Renal pelvis (tissue), 1 donor: ENCODE measurements at regions not wholly inside any gene's neighbourhood (a gene's known extent, or its start where the extent isn't known, plus 50 kb on each side); places are given as distances from the start of the nearest gene placed in this dataset.
"Not testable (repeated sequence)": the region's sequence is repeated elsewhere in the genome, so short reads cannot be mapped to it uniquely, and the experiment has no call there.

Experiments
- DNase-seq: peaks from one replicate; pipeline ENCODE4 v3.0.0-alpha.2; 2013

DNA sequence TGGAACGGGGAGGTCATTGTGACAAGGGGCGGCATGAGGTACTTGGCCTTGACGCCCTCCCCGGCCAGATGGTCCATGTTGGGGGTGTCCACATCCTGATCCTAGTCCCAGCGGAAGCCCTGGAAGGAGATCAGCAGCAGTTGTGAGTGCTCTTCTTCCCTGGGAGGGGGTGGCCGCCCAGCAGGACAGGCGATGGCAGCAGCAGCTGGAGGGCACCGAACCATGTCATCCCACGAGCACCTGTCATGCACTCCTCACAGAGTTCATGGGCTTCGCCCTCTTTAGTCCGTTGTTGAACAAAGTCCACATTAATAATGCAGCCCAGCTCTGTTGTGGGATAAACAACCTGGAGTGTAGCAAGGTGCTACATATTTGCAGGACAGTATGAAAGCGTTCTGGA lies 130.7 kb downstream of the UNC93B1 start:
- not testable (repeated sequence) for DNase-seq

DNA sequence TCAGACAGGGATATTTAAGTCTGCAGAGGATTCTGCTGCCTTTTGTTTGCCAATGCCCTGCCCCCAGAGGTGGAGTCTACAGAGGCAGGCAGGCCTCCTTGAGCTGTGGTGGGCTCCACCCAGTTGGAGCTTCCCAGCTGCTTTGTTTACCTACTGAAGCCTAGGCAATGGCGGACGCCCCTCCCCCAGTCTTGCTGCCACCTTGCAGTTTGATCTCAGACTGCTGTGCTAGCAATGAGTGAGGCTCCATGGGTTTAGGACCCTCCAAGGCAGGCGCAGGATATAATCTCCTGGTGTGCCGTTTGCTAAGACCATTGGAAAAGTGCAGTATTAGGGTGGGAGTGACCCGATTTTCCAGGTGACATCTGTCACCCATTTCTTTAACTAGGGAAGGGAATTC lies 132.7 kb downstream of the UNC93B1 start:
- not testable (repeated sequence) for DNase-seq

DNA sequence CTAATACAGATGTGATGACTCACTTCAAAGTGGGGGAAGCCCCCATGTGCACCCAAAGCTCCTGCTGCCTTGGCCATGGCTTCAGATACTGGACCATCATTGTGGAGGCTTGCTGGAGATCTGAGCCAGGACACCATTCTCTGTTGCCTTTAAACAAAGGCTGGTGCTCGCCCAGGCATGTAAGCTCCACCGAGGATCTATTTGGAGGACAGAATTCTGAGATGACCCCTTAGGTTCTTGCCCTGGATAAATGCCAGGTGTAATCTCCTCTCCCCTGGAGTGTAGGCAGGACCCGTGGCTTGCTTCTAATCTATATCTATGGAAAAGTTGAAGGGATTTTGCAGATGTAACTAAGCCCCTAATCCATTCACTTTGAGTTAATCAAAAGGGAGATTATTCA lies 141.0 kb downstream of the UNC93B1 start:
- DNase-seq = not testable (repeated sequence)

DNA sequence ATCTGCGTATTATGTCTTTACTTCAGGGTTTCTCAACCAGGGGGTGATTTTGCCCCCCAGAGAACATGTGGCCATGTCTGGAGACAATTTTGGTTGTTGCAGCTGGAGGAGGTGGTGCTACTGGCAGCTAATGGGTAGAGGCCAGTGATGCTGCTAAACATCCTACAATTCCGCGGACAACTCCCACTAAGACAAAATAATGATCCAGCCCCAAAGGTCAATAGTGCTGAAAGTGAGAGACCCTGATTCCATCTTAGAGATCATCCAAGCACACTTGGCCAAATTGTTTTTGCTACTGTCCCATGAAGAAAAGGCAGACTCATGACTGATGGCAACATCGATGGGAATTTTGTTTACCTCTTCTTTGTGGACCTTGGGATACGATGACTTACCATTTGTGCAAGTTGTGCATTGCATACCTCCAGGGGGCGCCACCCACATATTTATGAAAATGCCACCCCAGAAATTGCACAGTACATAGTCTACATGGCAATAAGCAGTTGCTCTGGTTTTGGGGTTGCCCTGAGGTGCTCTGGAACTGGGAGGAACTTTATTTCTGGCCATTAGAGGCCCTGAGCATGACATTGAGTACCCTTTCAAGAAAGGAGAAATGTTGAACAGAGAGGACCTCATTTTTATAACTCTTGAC lies 144.3 kb downstream of the UNC93B1 start:
- DNase-seq = not testable (repeated sequence)

DNA sequence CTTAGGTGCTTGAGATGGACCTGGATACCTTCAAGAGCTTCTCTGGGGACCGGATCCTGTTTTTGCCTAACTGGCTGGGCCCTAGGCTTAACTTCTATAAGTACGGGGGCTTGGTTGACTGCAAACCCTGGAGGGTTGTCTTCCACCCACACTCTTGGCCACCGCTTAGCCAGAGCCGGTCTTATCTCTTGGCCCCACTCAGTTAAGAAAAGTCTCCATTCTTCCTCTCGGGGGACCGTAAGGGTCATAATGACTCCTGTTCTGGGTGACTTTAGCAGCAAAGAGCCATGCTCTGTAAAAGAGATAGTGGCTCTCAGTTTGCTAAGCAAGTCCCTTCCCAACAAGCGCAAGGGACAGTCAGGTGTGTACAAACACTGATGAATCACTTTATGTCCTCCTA lies 153.2 kb downstream of the UNC93B1 start:
- not testable (repeated sequence) for DNase-seq

DNA sequence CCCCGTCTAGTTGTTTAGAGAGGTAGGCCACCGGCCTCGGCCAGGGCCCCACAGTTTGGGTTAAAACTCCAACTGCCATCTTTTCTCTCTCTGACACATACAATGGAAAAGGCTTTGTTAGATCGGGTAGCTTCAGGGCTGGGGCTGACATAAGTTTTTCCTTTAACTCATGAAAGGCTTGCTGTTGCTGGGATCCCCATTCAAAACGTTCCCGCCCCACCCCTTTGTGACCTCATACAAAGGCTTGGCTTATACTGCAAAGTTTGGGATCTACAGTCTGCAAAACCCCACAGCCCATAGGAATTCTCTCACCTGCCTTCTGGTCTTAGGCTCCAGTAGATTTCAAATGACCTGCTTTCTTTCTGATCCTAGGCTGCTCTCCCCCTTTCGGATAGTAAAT lies 154.1 kb downstream of the UNC93B1 start:
- not testable (repeated sequence) for DNase-seq

DNA sequence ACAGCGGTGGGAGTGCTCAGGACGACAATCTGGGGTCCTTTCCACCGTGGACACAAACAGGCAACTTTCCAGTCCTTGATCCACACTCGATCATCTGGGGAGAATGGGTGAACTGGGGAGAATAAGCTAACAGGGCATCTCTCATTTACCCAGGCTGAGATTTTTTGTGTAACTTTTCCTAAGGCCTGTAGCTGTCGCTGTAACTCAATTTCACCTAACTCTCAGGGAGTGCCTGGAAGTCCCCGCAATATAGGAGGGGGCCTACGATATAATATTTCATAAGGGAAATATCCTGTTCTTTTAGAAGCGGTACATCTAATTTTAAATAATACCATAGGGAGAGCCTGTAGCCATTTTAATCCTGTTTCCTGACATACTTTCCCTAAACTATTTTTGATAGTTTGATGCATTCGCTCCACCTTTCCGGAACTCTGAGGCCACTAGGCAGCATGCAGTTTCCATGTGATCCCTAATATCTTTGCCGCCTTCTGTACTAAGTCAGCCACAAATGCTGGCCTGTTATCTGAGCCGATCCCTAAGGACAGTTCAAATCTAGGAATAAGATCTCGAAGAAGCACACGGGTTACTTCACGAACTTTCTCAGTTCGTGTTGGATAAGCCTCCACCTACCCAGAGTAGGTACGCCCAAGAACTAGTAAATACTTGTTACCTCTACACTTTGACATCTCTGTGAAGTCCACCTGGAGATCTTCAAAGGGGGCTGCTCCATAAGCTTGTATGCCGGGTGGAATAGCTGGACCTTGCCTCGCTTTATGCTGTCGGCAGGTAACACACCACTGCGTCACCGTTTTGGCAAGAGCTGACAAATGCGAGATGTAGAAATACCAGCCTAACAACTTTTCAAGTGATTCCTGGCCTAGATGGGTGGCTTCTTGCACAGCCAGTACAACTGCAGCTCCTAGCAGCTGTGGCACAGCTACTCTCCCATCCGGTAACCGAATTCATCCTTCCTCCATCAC lies 155.7 kb downstream of the UNC93B1 start:
- DNase-seq = not testable (repeated sequence)

DNA sequence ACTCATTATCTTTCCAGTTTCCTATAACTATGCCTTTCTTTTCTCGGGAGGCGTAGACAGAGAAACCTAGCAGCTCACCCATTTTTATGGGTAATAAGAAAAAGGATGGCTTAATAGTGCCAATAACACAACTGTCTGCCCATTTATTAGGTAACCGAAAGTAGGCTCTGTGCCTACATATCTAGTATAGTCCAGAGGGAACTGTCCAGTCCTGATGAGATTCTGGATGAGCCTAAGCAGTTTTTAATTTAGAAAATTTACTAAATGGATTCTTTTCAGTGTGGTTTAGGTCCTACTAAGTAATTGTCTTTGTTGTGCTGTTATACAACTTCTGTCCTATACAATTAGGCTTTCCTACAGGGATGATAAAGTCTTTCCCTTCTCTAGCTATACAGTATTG lies 157.6 kb downstream of the UNC93B1 start:
- not testable (repeated sequence) for DNase-seq

DNA sequence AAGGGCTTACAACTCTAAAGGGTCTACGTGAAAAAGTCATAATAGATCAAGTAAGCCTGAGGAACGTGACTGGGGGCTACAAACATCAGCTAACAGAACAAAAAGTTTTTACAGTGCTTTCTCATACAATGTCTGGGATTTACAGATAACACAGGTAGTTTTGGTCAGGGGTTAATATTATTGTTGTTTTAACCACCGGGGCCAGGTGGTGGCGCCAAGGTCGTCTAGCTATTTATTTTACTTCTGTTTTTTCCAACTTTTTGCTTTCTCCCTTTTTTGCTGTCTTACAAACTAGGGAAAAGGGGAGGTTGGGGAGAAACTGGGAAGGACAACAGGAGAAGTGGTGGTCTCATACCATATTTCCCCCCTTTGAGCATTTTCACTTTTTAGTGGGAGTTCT lies 158.6 kb downstream of the UNC93B1 start:
- DNase-seq = not testable (repeated sequence)

DNA sequence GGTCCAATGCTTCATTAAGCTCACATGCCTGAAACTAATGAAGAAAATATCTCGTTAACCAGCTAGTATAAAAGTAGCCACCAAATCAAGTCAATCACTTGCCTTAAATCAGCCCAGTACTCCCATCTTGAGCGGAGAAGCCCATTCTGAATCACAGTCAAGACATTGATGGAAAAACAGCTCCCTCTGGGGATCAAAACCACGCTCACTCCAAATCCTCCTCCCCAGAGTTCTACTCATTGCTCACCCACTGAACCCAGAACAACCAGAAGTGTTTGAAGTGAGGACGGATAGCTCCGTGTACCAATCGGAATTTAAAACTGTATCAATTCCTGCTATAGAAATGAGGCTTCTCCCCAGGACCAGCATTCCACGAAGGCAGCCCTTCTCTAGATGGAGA lies 163.3 kb downstream of the UNC93B1 start:
- not testable (repeated sequence) for DNase-seq

DNA sequence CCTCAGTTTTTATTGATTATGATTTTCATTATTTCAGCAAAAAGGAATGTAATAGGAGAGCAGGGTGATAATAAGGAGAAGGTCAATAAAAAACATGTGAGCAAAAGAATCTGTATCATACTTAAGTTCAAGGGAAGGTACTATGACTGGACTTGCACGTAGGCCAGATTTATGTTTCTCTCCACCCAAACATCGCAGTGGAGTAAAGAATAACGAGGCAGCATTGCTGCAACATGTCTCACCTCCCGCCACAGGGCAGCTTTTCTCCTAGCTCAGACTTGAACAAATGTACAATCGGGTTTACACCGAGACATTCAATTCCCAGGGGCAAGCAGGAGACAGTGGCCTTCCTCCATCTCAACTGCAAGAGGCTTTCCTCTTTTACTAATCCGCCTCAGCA lies 155.7 kb upstream of the ALDH3B2 start:
- not testable (repeated sequence) for DNase-seq

DNA sequence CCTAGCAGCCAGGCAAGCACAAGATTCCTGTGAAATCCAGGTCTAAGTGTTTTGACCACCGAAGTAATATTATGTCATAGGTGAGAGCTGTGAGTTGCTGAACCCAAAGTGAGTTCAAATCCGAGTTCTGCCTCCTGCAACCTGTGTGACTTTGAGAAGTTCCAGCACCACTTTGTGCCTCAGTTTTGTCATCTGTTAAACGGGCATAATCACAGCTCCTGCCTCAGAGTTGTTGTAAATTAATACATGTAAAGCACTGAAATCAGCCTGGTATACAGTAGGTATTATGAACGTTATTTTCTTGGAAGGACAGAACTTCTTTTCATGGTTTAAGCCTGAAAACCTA lies 152.5 kb upstream of the ALDH3B2 start:
- DNase-seq = not testable (repeated sequence)

DNA sequence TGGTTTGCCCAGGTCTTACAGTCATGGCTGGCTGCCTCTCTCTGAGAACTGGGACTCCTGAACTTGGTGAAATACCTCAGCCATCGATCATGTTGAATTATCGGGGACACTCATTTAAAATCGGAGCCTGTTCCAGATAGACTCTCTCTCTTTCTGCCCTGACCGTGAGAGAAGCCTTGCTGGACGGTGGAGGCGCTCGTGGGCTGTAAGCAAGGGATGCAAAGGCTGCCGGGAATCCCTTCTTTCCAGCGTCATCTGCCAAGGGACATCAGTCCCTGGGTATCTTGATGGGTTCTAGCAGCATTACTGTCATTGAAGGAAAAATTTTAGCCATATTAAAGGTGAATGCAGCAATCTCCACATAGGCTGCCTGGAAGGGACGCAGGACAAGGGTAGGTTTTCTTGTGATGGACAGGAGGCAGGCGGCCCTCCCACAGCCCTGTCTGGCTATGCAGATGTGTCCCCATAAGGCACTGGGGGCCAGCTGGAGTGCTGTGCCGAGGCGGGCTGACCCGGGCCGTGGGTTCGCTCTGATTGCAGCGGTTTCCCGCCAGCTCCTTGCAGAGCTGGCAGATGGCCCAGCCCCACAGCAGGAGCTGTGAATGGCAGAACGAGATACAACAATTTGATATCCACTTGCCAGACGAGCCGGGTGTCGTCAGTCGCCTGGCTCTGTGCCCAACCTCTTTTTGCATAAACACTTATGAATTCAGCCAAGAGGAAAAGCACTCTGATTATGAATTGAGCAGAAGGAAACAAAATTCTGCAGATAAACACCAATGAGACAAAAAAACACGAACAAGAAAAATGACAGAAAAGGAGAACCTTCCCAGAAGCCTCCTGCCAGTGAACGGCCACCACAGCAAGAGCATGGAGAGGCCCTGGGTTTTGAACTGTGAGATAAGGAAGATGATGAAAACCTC lies 151.9 kb upstream of the ALDH3B2 start:
- not testable (repeated sequence) for DNase-seq

DNA sequence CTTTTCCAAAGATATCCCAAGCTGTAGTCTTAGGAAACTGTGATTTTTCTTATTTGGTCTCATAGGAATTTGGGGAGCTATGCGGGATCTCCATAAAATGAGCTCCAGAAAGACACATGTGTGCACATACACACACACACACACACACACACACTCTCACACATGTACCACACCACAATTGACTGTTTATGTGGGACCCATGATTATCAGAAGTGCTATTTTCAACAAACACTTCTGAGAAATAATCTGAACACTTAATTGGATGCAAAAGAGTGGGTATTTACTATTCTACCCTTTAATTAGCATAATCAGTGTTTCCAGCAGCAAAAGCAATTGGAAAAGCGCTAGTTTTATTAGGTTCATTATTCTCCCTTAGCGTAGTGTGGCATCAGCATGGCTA lies 150.4 kb upstream of the ALDH3B2 start:
- not testable (repeated sequence) for DNase-seq

DNA sequence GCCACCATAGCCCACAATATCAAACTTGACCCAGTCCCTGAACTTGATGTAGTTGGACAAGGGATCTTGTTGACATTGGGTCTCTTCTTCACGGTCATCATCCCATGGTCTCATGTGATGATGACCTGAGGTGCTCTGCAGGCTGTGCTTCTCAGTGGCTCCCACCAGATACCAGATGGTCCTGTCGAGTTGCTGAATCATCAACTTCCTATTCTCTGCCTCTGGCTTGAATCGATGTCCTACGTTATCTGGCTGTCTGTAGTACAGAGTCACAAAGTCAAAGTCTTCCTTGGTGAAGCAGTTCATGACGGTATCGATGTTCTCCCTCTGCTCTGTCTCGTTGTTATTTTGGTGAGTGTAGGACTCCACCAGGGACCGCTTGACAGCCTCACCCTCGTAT lies 145.7 kb upstream of the ALDH3B2 start:
- DNase-seq = no peak

DNA sequence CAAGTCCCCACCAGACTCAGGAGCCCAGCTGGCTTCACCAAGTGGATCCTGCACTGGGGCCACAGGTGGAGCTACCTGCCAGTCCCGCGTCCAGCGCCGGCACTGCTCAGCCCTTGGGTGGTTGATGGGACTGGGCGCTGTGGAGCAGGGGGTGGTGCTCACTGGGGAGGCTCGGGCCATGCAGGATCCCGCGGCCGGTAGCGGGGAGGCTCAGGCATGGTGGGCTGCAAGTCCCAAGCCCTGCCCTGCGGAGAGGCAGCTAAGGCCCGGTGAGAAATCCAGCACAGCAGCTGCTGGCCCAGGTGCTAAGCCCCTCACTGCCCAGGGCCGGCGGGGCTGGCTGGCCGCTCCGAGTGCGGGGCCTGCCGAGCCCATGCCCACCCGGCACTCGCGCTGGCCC lies 143.1 kb upstream of the ALDH3B2 start:
- DNase-seq = not testable (repeated sequence)

DNA sequence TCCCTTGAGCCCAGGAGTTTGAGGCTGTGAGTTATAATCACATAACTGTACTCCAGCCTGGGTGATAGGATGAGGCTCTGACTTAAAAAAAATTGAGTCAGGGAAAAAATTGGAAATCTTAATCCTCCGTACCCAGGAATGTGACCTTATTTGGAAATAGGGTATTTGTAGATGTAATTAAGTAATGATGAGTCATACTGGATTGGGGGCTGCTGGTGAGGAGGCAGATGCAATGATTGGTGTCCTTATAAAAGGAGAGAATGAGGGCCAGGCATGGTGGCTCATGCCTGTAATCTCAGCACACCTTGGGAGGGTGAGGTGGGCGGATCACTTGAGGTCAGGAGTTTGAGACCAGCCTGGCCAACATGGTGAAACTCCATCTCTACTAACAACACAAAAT lies 134.9 kb upstream of the ALDH3B2 start:
- not testable (repeated sequence) for DNase-seq

DNA sequence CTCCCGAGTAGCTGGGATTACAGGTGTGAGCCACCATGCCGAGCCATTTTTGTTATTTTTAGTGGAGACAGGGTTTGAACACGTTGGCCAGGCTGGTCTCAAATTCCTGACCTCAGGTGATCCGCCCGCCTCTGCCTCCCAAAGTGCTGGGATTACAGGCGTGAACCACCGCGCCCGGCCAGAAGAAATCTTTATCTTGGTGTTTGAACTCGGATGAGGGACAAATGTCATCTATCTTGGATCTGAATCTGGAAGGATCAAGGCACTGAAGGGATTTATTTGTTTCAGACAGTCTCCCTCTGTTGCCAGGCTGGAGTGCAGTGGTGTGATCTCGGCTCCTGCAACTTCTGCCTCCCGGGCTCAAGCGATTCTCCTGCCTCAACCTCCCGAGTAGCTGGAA lies 133.5 kb upstream of the ALDH3B2 start:
- not testable (repeated sequence) for DNase-seq

DNA sequence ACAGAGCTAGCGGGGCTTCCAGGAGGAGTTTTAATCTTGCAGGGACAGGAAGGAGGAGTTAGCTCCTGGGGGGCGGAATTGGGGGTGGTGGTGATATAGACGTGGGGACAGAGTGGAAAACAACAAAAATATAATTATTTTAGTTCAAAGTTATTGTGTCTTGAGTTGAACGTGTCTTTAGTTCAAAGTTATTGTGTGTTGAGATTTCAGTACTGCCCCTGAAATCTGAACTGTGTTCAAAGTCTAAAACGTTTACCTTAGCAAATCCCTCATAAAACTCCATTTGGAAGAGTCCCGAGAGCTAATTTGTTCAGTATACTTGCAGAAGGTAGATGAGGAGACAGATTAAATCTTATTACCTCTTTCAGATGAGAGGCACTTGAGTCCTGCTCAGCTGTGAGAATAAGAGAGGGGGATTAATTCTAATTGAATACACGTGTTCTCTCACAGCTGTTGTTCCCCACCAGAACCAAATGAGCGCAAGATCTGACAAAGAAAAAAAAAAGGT lies 132.4 kb upstream of the ALDH3B2 start:
- not testable (repeated sequence) for DNase-seq

DNA sequence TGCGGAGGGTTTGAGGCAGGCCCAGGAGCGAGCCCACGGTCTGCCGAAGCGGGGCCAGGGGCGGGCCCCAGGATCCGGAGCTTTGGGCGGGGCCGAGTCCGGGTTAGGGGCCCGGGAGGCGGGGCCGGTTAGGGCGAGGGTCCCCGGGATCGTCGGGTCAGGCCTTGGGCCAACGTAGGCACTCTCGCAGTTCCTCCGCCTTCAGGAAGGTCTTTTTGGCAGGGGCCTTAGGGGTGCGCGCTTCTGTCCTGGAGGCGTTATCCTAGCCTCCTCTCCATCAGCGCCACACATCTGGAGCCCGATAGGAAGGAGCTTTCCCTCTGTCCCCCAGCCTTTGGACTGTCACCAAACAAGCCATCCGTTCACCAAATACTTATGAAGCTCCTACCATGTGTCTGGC lies 131.8 kb upstream of the ALDH3B2 start:
- DNase-seq = not testable (repeated sequence)

DNA sequence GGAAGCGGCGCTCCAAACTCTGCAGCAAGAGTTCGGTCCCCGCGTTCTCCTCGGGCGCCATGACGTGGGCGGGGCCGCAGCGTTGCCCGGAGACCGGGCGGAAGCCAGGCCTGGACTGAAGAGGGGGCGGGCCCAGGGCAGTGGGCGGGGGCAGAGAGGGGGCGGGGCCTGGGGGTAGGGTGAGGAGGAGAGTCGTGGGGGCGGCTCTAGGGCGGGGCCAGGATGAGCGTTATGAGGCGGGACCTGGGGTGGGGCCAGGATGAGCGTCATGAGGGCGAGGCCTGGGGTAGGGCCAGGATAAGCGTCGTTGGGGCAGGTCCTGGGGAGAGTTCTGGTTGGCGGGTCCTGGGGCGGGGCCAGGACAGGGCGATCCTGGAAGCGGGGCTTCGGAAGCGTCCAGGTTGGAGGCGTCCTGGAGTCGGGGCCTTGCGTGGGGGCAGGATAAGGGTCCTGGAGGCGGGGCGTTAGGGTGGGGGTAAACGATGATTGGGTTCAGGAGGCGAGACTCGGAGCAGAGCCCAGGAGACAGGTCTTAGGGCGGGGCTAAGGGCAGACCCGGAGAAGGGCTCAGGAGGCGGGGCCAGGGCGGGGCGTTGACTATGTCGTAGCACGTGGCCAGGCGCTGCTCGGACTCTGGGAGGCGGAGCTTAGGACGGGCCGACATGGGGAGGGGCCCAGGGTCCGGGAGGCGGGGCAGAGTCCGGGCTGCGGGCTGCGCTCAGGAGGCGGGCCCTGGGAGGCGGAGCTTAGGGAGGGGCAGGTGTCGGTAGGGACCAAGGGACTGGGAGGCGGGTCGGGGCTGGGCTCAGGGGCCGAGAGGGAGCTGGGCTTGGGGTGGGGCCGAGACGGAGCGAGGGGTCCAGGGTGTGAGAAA lies 131.1 kb upstream of the ALDH3B2 start:
- peak; percentile 95 for DNase-seq
